ENCODE measurements at regions not wholly inside any gene's neighbourhood (a gene's known extent, or its start where the extent isn't known, plus 50 kb on each side); places are given as distances from the start of the nearest gene placed in this dataset.
"Not testable (repeated sequence)": the region's sequence is repeated elsewhere in the genome, so short reads cannot be mapped to it uniquely, and the experiment has no call there.

DNA sequence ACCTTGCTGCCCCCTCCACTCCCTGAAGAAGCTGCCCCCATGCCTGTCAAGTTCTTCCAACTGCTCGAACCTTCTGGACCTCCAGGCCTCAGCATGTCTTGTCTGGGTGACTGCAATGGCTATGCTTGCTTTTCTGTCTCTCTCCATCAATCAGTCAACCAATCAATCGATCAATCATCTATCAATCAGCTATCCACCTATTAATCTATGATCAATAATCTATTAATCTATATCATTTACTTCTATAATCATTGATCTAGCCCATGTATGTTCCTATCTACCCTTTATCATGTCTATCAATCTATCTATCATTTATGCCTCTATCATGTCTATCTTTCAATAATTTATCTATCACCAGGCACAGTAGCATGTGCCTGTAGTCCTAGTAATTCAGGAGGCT, 1069.7 kb downstream of the RPIA start:
- TF ChIP-seq, protein P1, sequence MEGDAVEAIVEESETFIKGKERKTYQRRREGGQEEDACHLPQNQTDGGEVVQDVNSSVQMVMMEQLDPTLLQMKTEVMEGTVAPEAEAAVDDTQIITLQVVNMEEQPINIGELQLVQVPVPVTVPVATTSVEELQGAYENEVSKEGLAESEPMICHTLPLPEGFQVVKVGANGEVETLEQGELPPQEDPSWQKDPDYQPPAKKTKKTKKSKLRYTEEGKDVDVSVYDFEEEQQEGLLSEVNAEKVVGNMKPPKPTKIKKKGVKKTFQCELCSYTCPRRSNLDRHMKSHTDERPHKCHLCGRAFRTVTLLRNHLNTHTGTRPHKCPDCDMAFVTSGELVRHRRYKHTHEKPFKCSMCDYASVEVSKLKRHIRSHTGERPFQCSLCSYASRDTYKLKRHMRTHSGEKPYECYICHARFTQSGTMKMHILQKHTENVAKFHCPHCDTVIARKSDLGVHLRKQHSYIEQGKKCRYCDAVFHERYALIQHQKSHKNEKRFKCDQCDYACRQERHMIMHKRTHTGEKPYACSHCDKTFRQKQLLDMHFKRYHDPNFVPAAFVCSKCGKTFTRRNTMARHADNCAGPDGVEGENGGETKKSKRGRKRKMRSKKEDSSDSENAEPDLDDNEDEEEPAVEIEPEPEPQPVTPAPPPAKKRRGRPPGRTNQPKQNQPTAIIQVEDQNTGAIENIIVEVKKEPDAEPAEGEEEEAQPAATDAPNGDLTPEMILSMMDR (IDR thresholded peaks at IDR 0.05), result not testable (repeated sequence)
- not testable (repeated sequence) for TF ChIP-seq POLR2A (IDR thresholded peaks at IDR 0.05)

All from uterus (tissue), 2 donors.